Liver (tissue), 8 donors: ENCODE measurements at regions not wholly inside any gene's neighbourhood (a gene's known extent, or its start where the extent isn't known, plus 50 kb on each side); places are given as distances from the start of the nearest gene placed in this dataset.
"Not testable (repeated sequence)": the region's sequence is repeated elsewhere in the genome, so short reads cannot be mapped to it uniquely, and the experiment has no call there.

ENCODE experiments used
- DNase-seq: peaks from one replicate; pipeline ENCODE4 v3.0.0-alpha.2; 2017; ENCODE audit warnings: low spot score
- H3K27ac ChIP-seq, 2 donors: one replicate each; pipeline ENCODE4 v1.7.0; 2013; ENCODE audit warnings: inconsistent platforms in 2 of 2, low read length in 2 of 2, control low read depth in 1 of 2, low read depth in 1 of 2, mild to moderate bottlenecking in 1 of 2
- H3K27me3 ChIP-seq, 4 donors: one replicate each; pipeline versions ENCODE4 v1.6.1 to v1.7.0; 2013; ENCODE audit warnings: low read length in 3 of 4, inconsistent platforms in 1 of 4, mild to moderate bottlenecking in 1 of 4, moderate library complexity in 1 of 4; ENCODE audit not compliant: control insufficient read depth in 4 of 4, insufficient read depth in 4 of 4
- H3K36me3 ChIP-seq, 4 donors: one replicate each; pipeline versions ENCODE4 v1.6.1 to v1.7.0; 2013; ENCODE audit warnings: low read length in 3 of 4, mild to moderate bottlenecking in 3 of 4, low read depth in 1 of 4, moderate library complexity in 1 of 4; ENCODE audit not compliant: control insufficient read depth in 4 of 4, insufficient read depth in 3 of 4
- H3K4me1 ChIP-seq, 4 donors: one replicate each; pipeline versions ENCODE4 v1.6.1 to v1.7.0; 2013; ENCODE audit warnings: low read length in 3 of 4, mild to moderate bottlenecking in 3 of 4, moderate library complexity in 1 of 4; ENCODE audit not compliant: control insufficient read depth in 4 of 4, insufficient read depth in 4 of 4
- H3K4me3 ChIP-seq, 3 donors: one replicate each; pipeline versions ENCODE4 v1.6.1 to v1.7.0; 2013; ENCODE audit warnings: low read length in 3 of 3, control low read depth in 1 of 3, low read depth in 1 of 3, mild to moderate bottlenecking in 1 of 3
- H3K9ac ChIP-seq, 2 donors: one replicate each; pipeline ENCODE4 v1.7.0; 2013; ENCODE audit warnings: low read length in 2 of 2, mild to moderate bottlenecking in 2 of 2, moderate library complexity in 2 of 2, control low read depth in 1 of 2, low read depth in 1 of 2
- H3K9me3 ChIP-seq, 4 donors: one replicate each; pipeline versions ENCODE4 v1.6.1 to v1.7.0; 2013; ENCODE audit warnings: low read length in 3 of 4; ENCODE audit not compliant: control insufficient read depth in 4 of 4
- ATF3 ChIP-seq: IDR thresholded peaks from 2 replicates; pipeline ENCODE4 v1.6.1; 2016; ENCODE audit warnings: antibody characterized with exemption
- FOXA1 ChIP-seq: IDR thresholded peaks from 2 replicates; pipeline ENCODE4 v1.6.1; 2016; ENCODE audit warnings: antibody characterized with exemption
- FOXA2 ChIP-seq: IDR thresholded peaks from 2 replicates; pipeline ENCODE4 v1.6.1; 2016; ENCODE audit warnings: antibody characterized with exemption
- HNF4A ChIP-seq, 2 donors: conservative IDR thresholded peaks; 2 replicates each; pipeline ENCODE4 v1.6.1; 2016; ENCODE audit warnings: antibody characterized with exemption in 2 of 2, mild to moderate bottlenecking in 2 of 2
- JUND ChIP-seq, 2 donors: IDR thresholded peaks; 2 replicates each; pipeline ENCODE4 v1.6.1; 2016; ENCODE audit warnings: antibody characterized with exemption in 2 of 2
- NR2F2 ChIP-seq: IDR thresholded peaks from 2 replicates; pipeline ENCODE4 v1.6.1; 2016; ENCODE audit warnings: antibody characterized with exemption
- RAD21 ChIP-seq, 2 donors: IDR thresholded peaks; 2 replicates each; pipeline ENCODE4 v1.6.1; 2016; ENCODE audit warnings: antibody characterized with exemption in 2 of 2, mild to moderate bottlenecking in 2 of 2
- RXRA ChIP-seq, 2 donors: IDR thresholded peaks; 2 replicates each; pipeline ENCODE4 v1.6.1; 2017 to 2018; ENCODE audit warnings: antibody characterized with exemption in 2 of 2, mild to moderate bottlenecking in 1 of 2
- SP1 ChIP-seq: IDR thresholded peaks from 2 replicates; pipeline ENCODE4 v1.6.1; 2018; ENCODE audit warnings: antibody characterized with exemption, mild to moderate bottlenecking
- YY1 ChIP-seq: IDR thresholded peaks from 2 replicates; pipeline ENCODE4 v1.6.1; 2016; ENCODE audit warnings: antibody characterized with exemption, mild to moderate bottlenecking
- WGBS: extraction: QIAGEN DNeasy Blood & Tissue Kit; methylation state at CpG from one replicate; pipeline ENCODE4 v1.1.7; 2013; 5-methylcytosine and 5-hydroxymethylcytosine counted together
- TF ChIP-seq, protein P1 (sequence below): IDR thresholded peaks from 2 replicates; pipeline ENCODE4 v1.6.1; 2016; ENCODE audit warnings: antibody characterized with exemption
- TF ChIP-seq, protein P2 (sequence below): fragments of 150-350 bp; IDR thresholded peaks from 2 replicates; pipeline ENCODE4 v1.5.1; 2017; ENCODE audit warnings: improper control_type of control experiment, low read depth, low read length; ENCODE audit not compliant: missing input control
- donor health status: healthy.
- donor health status: healthy.
- donor health status: healthy.
- donor health status: healthy.
- donor health status: healthy.

DNA sequence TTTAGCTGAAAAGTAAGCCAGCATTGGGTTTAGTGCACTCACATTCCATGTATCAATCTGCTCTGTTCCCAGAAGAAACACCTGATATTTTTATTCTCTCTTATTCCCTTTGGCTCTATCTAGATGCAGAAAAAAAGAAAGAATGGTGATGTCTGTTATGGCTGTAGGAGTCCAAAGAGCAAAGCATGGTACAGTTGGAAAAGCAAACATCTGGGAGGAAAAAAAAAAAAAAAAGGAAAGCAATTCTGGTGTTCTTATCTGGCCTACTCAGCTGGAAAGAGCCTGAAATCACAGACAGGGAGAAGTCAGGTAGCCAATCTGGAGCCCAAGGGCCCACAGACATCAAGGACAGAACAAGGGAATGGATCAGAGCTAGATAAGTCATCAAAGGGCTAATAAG is 293.9 kb downstream of the DUSP6 start:
- DNase-seq: no peak
- TF ChIP-seq HNF4A (conservative IDR thresholded peaks at IDR 0.05): peak; percentile 27 to 58
- TF ChIP-seq ATF3: no peak
- TF ChIP-seq NR2F2: no peak
- no peaks in the 10 kb centered on the region for H3K27me3 ChIP-seq
- no peaks in the 10 kb centered on the region for H3K36me3 ChIP-seq
- no peaks in the 10 kb centered on the region for H3K4me1 ChIP-seq
- H3K9me3 ChIP-seq: no peaks in the 10 kb centered on the region
- no peak overlapping the region for H3K9ac ChIP-seq
- no peak overlapping the region for H3K27ac ChIP-seq
- no peak overlapping the region for H3K4me3 ChIP-seq

- H3K36me3 ChIP-seq, H3K4me1 ChIP-seq, H3K9me3 ChIP-seq, DNase-seq, H3K9ac ChIP-seq, H3K27me3 ChIP-seq, H3K27ac ChIP-seq, H3K4me3 ChIP-seq: not testable (repeated sequence)
- WGBS: 91% methylated on average over 4 of the region's 4 CpGs
Observed at GRCh38 chr12:89053817-89054216, 298.5 kb downstream of the DUSP6 start.

GRCh38 chr12:89051065-89051677 is 301.1 kb downstream of the DUSP6 start:
- WGBS: under 1% methylated on average over 2 of the region's 2 CpGs
- H3K4me1 ChIP-seq: no peaks in the 10 kb centered on the region
- H3K9ac ChIP-seq: no peak overlapping the region
- H3K9me3 ChIP-seq: peaks cover 0 to 3% (median 1%) of the 10 kb centered on the region in 4 donors
- TF ChIP-seq, protein P1, sequence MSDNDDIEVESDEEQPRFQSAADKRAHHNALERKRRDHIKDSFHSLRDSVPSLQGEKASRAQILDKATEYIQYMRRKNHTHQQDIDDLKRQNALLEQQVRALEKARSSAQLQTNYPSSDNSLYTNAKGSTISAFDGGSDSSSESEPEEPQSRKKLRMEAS: no peak
- TF ChIP-seq FOXA1 (no peak), ATF3 (no peak), SP1 (no peak), RXRA (IDR thresholded peaks at IDR 0.05) (peak in 1 of 2 donors; percentile 6), JUND (IDR thresholded peaks at IDR 0.05) (no peak), FOXA2 (no peak), RAD21 (IDR thresholded peaks at IDR 0.05) (peak; percentile 99 to 100), YY1 (no peak)
- TF ChIP-seq, protein P2, sequence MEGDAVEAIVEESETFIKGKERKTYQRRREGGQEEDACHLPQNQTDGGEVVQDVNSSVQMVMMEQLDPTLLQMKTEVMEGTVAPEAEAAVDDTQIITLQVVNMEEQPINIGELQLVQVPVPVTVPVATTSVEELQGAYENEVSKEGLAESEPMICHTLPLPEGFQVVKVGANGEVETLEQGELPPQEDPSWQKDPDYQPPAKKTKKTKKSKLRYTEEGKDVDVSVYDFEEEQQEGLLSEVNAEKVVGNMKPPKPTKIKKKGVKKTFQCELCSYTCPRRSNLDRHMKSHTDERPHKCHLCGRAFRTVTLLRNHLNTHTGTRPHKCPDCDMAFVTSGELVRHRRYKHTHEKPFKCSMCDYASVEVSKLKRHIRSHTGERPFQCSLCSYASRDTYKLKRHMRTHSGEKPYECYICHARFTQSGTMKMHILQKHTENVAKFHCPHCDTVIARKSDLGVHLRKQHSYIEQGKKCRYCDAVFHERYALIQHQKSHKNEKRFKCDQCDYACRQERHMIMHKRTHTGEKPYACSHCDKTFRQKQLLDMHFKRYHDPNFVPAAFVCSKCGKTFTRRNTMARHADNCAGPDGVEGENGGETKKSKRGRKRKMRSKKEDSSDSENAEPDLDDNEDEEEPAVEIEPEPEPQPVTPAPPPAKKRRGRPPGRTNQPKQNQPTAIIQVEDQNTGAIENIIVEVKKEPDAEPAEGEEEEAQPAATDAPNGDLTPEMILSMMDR: peak; percentile 98
- no peaks in the 10 kb centered on the region for H3K36me3 ChIP-seq
- DNase-seq: no peak
- no peak overlapping the region for H3K27ac ChIP-seq
- no peak overlapping the region for H3K4me3 ChIP-seq
- H3K27me3 ChIP-seq: no peaks in the 10 kb centered on the region
